Prostate gland (tissue), 2 donors: ENCODE measurements at regions not wholly inside any gene's neighbourhood (a gene's known extent, or its start where the extent isn't known, plus 50 kb on each side); places are given as distances from the start of the nearest gene placed in this dataset.

Experiments
- POLR2A ChIP-seq: fragments of 450-650 bp; IDR thresholded peaks from one replicate; pipeline ENCODE4 v1.6.1; 2016; ENCODE audit warnings: antibody characterized with exemption, mild to moderate bottlenecking
- TF ChIP-seq, protein P1 (sequence below), 4 experiments: fragments of 200-600 bp in 2 of 4; fragments of 450-650 bp in 2 of 4; sonication (generic) in 2 of 4; IDR thresholded peaks; 1 replicate in 3 of 4; 2 replicates in 1 of 4; pipeline ENCODE4 v1.5.1; 2016 to 2019; ENCODE audit warnings: antibody characterized with exemption in 4 of 4, mild to moderate bottlenecking in 2 of 4, moderate library complexity in 2 of 4

DNA sequence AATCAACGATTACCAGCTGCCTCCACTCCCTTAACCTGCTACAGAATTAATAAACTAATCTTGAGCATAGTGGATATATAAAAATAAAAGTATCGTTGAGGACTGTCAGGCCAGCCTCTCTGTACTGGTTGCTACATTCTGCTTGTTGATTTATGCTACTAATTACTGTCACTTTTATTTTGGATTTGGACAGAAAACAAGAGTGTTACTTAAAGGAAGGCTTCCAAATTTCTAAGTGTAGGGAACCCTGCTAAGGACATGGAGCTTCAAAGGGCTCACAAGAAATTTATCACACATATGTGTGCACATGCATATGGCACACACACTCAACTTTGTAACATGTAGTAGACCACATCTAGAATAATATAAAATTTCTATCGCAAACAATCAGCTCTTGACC, 141.2 kb upstream of the ANKRD1 start:
- TF ChIP-seq, protein P1, sequence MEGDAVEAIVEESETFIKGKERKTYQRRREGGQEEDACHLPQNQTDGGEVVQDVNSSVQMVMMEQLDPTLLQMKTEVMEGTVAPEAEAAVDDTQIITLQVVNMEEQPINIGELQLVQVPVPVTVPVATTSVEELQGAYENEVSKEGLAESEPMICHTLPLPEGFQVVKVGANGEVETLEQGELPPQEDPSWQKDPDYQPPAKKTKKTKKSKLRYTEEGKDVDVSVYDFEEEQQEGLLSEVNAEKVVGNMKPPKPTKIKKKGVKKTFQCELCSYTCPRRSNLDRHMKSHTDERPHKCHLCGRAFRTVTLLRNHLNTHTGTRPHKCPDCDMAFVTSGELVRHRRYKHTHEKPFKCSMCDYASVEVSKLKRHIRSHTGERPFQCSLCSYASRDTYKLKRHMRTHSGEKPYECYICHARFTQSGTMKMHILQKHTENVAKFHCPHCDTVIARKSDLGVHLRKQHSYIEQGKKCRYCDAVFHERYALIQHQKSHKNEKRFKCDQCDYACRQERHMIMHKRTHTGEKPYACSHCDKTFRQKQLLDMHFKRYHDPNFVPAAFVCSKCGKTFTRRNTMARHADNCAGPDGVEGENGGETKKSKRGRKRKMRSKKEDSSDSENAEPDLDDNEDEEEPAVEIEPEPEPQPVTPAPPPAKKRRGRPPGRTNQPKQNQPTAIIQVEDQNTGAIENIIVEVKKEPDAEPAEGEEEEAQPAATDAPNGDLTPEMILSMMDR (IDR thresholded peaks at IDR 0.05) = no peak
- no peak for TF ChIP-seq POLR2A
